Kidney (tissue), 13 donors: ENCODE measurements at regions not wholly inside any gene's neighbourhood (a gene's known extent, or its start where the extent isn't known, plus 50 kb on each side); places are given as distances from the start of the nearest gene placed in this dataset.

Experiments
- DNase-seq, 5 donors: peaks; one replicate each; pipeline ENCODE4 v3.0.0-alpha.2; 2013 to 2020
- FAIRE-seq: peaks from 2 replicates; lab custom pipeline; 2012; peaks lifted over from hg19 to GRCh38; lab: Jason Lieb, UNC
- H3K27ac ChIP-seq, 2 donors: one replicate each; pipeline ENCODE4 v1.7.0; 2013; ENCODE audit warnings: low read depth in 2 of 2, low read length in 2 of 2, inconsistent platforms in 1 of 2
- H3K27me3 ChIP-seq: one replicate; pipeline ENCODE4 v1.7.1; 2013; ENCODE audit warnings: low read length, inconsistent platforms; ENCODE audit not compliant: control insufficient read depth, insufficient read depth
- H3K36me3 ChIP-seq, 3 donors: one replicate each; pipeline versions ENCODE4 v1.7.0 to v1.7.1; 2013; ENCODE audit warnings: low read length in 3 of 3, control low read depth in 1 of 3, inconsistent platforms in 1 of 3; ENCODE audit not compliant: insufficient read depth in 3 of 3, control insufficient read depth in 2 of 3
- H3K4me1 ChIP-seq, 3 donors: one replicate each; pipeline versions ENCODE4 v1.7.0 to v1.7.1; 2013; ENCODE audit warnings: low read length in 3 of 3, inconsistent platforms in 1 of 3, low read depth in 1 of 3; ENCODE audit not compliant: control insufficient read depth in 2 of 3, insufficient read depth in 2 of 3
- H3K4me3 ChIP-seq, 3 donors: one replicate each; pipeline versions ENCODE4 v1.7.0 to v1.8.1; 2013; ENCODE audit warnings: low read length in 3 of 3, control low read depth in 1 of 3, inconsistent platforms in 1 of 3
- H3K9ac ChIP-seq, 3 donors: one replicate each; pipeline versions ENCODE4 v1.7.0 to v1.7.1; 2013; ENCODE audit warnings: low read length in 3 of 3, control low read depth in 1 of 3, inconsistent platforms in 1 of 3
- H3K9me3 ChIP-seq, 3 donors: one replicate each; pipeline versions ENCODE4 v1.7.0 to v1.7.1; 2013; ENCODE audit warnings: low read length in 3 of 3, control low read depth in 1 of 3, inconsistent platforms in 1 of 3; ENCODE audit not compliant: control insufficient read depth in 2 of 3, insufficient read depth in 1 of 3
- CTCF ChIP-seq: IDR thresholded peaks from 3 replicates; pipeline ENCODE4 v1.5.1; 2012; ENCODE audit warnings: mild to moderate bottlenecking, moderate library complexity, borderline replicate concordance; ENCODE audit not compliant: insufficient read depth; ENCODE audit errors: extremely low read depth
- intact Hi-C: fragments of 100-400 bp; cut with DNase I; formaldehyde crosslinking; loops from one replicate; pipeline ENCODE4 v1.11.1; 2022
- donor health status: control.
- donor health status: control.
- donor health status: control.
- donor health status: control.
- donor health status: control.
- donor health status: DM: yes; HTN: yes; CAD: no.
- donor health status: Normal renal cell carcinoma (clear cell type).

- DNase-seq (peak in 3 of 5 donors; percentile 16 to 39 (median 19)), FAIRE-seq (no peak)
- no peaks in the 10 kb centered on the region for H3K9me3 ChIP-seq
- intact Hi-C loops: no loop called here
- H3K36me3 ChIP-seq: no peaks in the 10 kb centered on the region
- TF ChIP-seq CTCF: no peak
- no peak overlapping the region for H3K4me3 ChIP-seq
- no peaks in the 10 kb centered on the region for H3K4me1 ChIP-seq
- no peak overlapping the region for H3K27ac ChIP-seq
- H3K9ac ChIP-seq: no peak overlapping the region
- H3K27me3 ChIP-seq: no peaks in the 10 kb centered on the region
Measured at GRCh38 chr10:98080494-98080893, 50.1 kb upstream of the CRTAC1 start.
